H54 (cell line): ENCODE measurements at regions not wholly inside any gene's neighbourhood (a gene's known extent, or its start where the extent isn't known, plus 50 kb on each side); places are given as distances from the start of the nearest gene placed in this dataset.

Experiments used
- DNase-seq: peaks from one replicate; pipeline ENCODE4 v3.0.0; 2011; ENCODE audit warnings: low spot score, mixed read lengths; ENCODE audit not compliant: insufficient read length
- FAIRE-seq: peaks from 3 replicates; lab custom pipeline; 2011; peaks lifted over from hg19 to GRCh38; lab: Jason Lieb, UNC
- POLR2A ChIP-seq: IDR thresholded peaks from 2 replicates; pipeline ENCODE4 v1.6.1; 2011; ENCODE audit warnings: low read depth, mild to moderate bottlenecking, low read length

GRCh38 chr9:38272710-38273109 is 119.8 kb upstream of the ALDH1B1 start:
- DNase-seq (no peak), FAIRE-seq (no peak)
- no peak for TF ChIP-seq POLR2A

- DNase-seq (no peak), FAIRE-seq (no peak)
- TF ChIP-seq POLR2A = no peak
These were observed 120.7 kb upstream of the ALDH1B1 start for GRCh38 chr9:38271666-38272241.

- TF ChIP-seq POLR2A = no peak
- DNase-seq (no peak), FAIRE-seq (no peak)
These were observed 122.7 kb upstream of the ALDH1B1 start for GRCh38 chr9:38269775-38270174.

DNA sequence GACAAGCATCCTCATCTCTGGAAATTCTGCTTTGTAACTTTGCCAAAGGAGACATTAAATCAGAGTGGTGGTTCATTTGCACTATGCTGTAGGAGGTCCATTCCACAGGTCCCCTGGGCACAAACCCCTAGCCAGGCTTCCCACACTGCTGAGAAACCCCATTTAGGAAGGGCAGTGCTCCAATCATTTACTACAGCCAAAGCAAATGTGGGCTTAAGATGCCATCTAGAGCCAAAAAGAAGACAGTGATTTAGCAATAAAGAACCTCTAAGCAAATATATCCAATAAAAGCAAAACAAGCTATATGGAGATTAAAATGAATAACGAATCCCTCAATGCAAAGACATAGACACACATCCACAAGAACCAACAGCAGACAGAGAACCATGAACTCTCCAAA is 129.0 kb upstream of the ALDH1B1 start:
- DNase-seq (no peak), FAIRE-seq (no peak)
- TF ChIP-seq POLR2A = no peak

DNA sequence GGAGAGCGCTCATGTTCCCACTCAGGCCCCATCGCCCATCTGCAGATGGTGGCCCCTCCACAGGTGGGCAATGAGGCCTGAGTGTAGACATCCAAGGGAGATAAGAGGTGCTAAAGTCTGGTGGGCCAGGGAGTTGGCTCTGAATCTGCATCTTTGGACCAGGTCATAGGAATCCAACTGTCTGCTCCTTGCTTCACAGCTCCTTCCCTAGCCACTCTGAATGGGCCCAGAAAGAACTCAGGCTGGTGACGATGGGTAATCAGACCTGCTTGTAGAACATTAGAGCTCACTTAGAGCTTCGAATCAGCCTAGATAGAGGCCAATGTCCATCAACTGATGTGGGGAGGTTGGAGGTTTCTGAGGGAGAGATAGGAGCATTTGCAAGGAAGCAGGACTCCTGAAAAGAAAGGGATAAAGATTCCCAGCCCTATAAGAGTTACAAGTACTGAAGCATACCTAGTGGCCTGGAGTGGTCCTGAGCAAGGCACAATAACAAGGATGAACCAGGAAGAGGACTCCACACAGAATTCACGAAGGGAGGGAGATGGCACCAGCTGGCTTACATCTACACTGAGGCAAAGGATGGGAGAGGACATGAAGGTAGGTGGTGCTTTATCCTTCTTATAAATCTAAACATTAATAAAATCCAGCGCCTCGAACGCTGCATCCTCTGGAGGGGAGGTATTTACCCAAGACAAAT is 132.8 kb upstream of the ALDH1B1 start:
- FAIRE-seq (no peak), DNase-seq (no peak)
- TF ChIP-seq POLR2A = no peak

- no peak for DNase-seq
- no peak for TF ChIP-seq POLR2A
- no peak for FAIRE-seq
These were observed 133.4 kb upstream of the ALDH1B1 start for GRCh38 chr9:38259056-38259455.

DNA sequence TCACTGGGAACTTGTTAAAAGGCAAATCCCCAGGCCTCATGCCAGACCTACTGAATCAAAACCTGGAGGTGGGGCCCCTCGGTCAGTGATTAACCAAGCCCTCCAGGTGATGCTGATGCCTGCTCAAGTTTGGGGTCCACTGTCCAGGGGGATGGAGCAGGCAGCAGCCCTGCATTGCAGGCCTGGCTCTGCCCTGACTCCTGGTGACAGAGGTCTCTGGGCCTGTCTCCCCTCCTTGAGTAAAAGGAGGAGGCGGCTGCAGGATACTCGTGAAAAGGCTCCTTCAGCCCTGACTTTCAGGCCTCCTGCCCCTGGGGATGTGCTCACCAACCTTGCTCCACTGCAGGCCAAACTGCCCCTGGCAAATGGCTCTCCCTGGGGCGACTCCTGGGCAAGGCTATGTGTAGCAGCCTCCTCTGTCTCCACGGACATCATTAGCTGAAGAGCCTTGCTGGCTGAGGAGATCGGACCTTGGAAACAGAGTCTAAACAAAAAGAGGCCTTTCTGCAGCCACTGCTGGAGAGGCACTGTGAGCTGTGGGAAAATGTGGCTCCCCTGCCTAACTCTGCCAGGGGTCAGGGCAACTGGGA is 134.8 kb upstream of the ALDH1B1 start:
- TF ChIP-seq POLR2A = no peak
- no peak for DNase-seq
- FAIRE-seq = no peak

GRCh38 chr9:38256461-38256860 is 136.0 kb upstream of the ALDH1B1 start:
- FAIRE-seq = no peak
- TF ChIP-seq POLR2A = no peak
- no peak for DNase-seq

DNA sequence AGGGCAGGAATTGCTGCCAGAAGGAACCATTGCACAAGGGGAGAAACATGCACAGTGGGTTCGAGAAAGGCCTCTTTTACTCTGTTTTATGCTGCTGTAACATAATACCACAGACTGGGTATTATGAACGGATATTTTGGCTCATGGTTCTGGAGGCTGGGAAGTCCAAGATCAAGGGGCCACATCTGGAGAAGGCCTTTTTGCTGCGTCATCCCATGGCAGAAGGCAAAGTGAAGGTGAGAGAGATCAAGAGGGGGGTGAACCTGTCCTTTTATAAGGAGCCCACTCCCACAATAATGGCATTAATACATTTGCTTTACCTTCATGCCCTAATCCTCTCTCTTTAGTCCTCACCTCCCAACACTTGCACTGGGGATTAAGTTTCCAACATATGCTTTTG is 136.9 kb upstream of the ALDH1B1 start:
- FAIRE-seq = no peak
- no peak for TF ChIP-seq POLR2A
- DNase-seq = no peak

DNA sequence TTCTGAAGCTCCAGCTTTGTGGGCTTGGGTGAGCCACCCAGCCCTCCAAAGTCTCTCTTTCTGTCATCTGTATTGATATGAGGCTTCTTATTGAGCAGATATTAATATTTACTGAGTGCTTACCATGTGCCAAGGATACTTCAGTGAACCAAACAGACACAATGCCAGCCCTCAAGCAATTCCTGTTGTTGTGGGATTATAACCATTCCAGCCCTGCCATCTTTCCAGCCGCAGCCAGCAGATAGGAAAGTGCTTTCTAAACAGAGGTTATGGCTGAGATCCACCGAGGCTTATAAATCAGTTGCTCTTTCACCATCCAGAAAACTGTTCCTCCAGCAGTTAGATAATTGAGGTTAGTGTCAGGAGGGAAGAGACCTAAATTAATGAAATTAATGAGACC is 137.7 kb upstream of the ALDH1B1 start:
- FAIRE-seq (no peak), DNase-seq (no peak)
- TF ChIP-seq POLR2A = no peak

DNA sequence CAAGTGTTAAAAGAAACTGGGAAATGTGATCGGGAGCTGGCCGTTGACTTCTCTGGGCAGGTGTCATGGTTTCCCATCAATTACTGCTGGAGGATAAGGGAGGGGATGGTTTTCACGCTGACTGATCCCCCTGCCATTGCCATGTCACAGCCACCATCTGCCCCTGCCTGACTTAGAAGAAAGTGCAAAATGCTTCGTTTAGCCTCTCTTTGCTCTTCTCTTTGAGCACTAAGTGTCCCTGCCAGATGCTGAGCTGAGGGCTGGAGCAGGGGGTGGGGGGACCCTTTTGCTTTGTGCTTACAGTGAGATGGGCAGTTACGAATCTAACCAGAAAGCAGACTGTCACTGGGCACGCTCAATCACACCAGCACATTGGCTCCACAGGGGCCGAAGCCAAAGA is 138.4 kb upstream of the ALDH1B1 start:
- no peak for TF ChIP-seq POLR2A
- FAIRE-seq = no peak
- DNase-seq = no peak

DNA sequence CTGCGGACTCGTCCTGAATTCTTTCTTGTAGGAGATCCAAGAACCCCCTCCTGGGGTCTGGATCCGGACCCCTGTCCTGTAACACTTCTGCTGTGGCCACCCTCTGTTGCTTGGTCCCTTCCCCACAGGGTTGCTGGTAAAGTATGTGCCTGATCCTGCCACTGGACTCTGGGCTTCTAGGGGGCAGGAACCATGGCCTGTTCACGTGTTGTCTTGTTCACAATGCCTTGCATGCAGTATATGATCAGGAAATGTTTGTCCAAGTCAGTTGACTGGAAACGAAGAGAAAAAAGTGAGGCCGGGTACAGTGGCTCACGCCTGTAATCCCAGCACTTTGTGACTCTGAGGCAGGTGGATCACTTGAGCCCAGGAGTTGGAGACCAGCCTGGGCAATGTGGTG is 139.3 kb upstream of the ALDH1B1 start:
- FAIRE-seq (no peak), DNase-seq (no peak)
- no peak for TF ChIP-seq POLR2A

GRCh38 chr9:38251036-38251860 is 141.3 kb upstream of the ALDH1B1 start:
- DNase-seq (no peak), FAIRE-seq (no peak)
- no peak for TF ChIP-seq POLR2A
